HG02678 (cell line): ENCODE measurements at regions not wholly inside any gene's neighbourhood (a gene's known extent, or its start where the extent isn't known, plus 50 kb on each side); places are given as distances from the start of the nearest gene placed in this dataset.
"Not testable (repeated sequence)": the region's sequence is repeated elsewhere in the genome, so short reads cannot be mapped to it uniquely, and the experiment has no call there.

ENCODE experiments used
- ATAC-seq: cut with Tn5 transposase; IDR thresholded peaks from one replicate; pipeline ENCODE4 v1.9.1; 2021; ENCODE audit warnings: mild to moderate bottlenecking, moderate library complexity; ENCODE audit not compliant: unreplicated experiment

DNA sequence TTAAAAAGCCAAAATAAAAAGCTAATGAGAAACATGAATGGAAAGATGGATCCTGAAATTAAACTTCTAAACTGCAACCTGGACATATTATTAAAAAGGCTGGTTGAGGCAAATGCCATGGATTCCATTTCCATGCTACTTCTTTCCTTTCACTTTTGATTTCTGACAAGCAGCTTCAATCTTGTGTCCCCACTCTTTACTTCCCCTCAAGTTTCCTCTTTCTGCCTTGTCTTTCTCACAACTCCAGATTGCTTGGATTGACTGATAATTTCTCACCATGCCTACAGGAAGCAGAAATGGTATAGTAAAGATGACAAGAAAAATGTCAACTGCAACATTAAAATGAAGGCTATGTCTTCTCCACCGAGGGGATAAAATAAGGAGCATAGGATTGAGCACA, 1136.7 kb downstream of the TUSC7 start:
- ATAC-seq: no peak

DNA sequence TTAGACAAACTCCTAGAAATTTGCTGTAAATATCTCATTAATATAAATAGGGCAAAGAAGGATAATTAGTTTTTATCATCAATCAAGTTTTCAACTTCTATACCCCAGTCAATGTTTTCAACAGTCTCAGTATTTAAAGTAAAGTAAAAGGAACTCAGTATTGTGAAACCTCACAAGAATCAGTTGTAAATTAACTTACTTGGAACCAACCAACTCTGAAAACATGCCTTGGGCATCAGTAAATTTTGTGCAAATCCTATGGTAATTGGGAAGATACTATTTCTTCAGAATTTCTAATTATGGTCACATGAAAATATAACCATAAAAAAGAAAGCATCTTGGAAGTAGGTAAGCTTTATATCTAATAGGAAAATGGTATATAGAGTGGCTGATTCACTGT, 1139.0 kb downstream of the TUSC7 start:
- ATAC-seq: no peak

DNA sequence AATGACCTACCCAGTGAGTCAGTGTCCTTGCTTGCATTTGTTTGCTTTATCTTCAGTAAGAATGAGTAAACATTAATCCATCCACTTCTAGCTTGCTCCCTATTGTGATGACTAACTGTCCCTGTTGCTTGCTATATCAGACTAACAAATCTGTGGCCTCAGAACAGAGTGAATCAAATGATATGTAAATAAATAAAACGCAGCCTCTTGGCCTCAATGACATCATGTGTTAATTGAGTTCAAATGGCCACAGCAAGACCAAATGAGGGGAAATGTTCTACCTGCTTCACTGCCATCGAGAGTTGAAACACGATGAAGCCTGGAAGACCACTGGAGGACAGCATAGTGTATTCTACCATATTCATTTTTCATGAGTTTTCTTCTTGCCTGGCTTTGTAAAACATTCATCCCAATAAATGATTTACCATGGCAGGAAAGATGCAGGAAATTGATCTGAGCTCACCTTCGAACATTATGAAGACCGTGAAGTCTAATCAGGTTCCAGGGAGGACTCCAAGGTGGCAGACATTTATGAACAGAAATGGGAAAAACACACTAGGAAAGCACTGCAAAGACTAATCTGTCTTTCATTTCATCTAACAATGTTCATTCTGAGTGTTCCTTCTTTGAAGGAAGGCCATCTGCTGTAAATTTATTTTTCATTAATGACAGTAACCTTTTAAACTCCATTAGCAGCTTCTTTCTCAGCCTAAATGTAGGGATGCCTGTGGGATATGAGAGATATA, 1144.5 kb downstream of the TUSC7 start:
- ATAC-seq: no peak

- ATAC-seq: no peak
Observed at GRCh38 chr3:117856354-117856753, 1146.8 kb downstream of the TUSC7 start.

GRCh38 chr3:117863146-117863545, 1153.6 kb downstream of the TUSC7 start:
- no peak for ATAC-seq

GRCh38 chr3:117865338-117865737, 1155.8 kb downstream of the TUSC7 start:
- no peak for ATAC-seq

GRCh38 chr3:117868766-117869165, 1159.2 kb downstream of the TUSC7 start:
- no peak for ATAC-seq

- no peak for ATAC-seq
Observed at GRCh38 chr3:117871934-117872333, 1162.4 kb downstream of the TUSC7 start.

GRCh38 chr3:117872594-117873248, 1161.9 kb downstream of the IGSF11 start:
- ATAC-seq: not testable (repeated sequence)

- ATAC-seq: no peak
Observed at GRCh38 chr3:117873249-117873600, 1161.4 kb downstream of the IGSF11 start.

DNA sequence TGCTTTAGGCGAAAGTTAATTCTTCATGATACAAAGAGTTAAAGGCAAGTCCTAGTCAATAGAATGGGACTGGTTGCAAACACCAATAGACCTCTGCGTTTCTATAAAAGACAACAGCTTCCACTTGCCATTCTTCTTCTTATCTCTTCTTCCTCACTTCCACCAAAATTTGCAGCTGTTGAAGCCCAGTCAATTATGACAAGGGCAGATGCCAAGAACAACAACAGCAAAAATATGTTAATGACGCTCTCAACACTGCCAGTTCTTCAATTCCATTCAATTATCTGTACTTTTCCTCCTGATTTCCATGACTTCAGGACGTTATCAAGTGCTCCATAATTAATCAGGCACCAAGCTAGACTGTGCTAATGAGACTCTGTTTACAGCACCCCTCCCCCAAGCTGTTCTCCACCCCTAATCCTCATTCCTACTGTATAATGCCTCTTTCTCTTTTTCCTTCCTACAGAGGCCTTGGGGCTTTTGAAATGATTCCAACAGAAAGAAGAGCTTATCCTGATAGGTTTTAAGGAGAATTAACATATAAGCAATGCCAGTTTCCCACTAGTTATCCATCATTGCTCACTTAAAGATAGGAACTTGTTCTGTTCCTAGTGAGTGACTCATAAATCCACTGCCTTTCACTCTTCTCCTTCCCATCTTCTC, 1160.5 kb downstream of the IGSF11 start:
- no peak for ATAC-seq

DNA sequence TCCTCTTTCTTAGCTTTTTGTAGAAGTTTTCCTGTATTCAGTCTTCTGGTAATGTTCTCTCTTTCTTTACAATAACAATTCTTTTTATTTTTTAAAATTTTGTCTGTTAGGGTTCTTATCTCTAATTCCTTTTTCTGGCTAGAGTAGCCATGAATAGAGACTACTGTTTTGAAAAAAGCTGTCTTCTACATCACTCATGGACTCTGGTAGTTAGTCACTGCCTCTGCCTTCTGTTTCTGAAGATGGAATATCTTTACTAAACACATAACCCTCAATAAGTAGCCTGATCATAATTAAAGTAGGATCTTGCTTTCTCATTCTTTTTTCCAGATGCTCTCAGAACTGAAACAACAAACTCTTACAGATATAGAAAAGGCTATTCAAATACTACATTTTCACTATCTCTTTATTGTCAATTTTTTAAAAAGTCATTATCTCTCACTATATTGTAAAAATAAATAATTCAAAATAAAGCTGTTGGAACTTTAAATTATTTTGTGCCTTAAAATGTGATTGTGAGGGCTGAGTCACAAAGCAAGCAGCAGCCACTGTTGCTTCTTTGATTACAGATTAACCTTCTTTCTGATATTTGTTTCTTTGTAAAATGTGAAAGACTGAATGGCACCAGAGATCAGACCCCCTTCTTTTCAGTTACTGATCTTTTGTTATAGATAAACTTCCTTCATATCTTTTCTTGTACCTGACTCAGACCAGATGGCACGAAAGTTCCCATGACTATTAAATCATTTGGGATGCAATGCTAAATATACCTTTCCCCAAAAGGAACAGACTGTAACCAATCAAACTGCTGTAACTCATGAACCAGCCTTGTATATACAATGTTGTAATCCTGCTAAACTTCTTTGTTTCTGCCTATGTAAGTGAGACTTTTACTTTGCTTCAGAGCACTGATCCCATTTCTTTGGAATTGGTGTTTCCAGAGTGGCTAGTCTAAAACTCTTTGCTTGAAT, 1159.5 kb downstream of the IGSF11 start:
- no peak for ATAC-seq

GRCh38 chr3:117875887-117876286, 1158.8 kb downstream of the IGSF11 start:
- no peak for ATAC-seq

DNA sequence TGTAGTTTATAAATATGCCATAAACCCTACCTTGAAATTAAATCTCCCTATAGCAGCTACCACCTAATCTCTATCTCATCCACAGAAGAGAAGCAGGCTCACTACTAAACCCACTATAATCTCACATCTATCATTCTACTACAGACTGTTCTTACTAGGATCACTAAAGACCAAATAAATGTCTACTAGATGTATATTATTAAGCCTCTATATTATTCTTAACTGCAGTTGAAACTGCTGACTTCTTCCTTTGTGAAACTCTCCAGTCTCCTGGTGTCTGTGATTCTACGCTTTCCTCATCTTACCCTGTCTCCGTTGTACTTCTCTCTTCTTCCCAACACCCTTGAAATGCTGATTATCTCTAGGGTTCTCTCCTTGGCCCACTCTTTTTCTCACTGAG, 1154.0 kb downstream of the IGSF11 start:
- no peak for ATAC-seq

GRCh38 chr3:117881210-117881609, 1153.4 kb downstream of the IGSF11 start:
- ATAC-seq: no peak

DNA sequence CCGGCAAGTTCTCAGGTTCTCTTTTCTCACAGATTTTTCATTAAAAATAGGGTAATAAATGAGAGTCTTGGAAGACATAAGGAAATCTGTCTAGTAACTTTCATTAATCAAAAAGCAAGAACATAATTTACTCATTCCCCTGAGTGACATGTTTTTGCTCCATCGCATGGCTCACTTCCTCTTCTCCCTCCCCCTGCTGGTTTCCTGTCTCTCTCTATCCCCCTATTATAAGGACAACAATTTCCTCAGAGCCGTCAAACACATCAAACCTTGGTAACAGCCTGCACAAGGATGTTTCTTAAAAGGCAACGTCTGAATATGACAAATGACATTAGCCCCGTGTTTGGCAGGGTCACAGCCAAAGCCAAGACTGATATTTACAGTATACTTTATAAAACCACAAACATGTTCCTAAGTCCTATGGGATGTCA, 1149.6 kb downstream of the IGSF11 start:
- ATAC-seq: no peak

DNA sequence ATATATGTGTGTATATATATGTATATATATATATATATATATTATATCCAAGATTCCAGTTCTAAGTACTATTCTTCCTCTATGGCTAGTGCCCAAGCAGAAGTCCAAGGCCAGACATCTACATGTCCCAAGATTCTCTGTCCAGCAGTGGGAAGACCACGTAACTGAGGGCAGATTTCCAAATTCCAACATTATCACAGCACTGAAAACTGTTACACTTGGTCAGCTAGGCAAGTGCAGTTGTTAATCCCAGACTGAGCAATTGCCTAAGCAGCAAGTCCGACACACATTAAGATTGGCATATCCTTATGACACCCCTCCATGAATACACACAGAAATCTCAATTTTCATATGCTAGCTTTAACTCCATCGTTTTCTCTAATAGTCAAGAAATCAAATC, 1148.5 kb downstream of the IGSF11 start:
- ATAC-seq: no peak

- no peak for ATAC-seq
Observed at GRCh38 chr3:117887031-117887430, 1147.6 kb downstream of the IGSF11 start.

GRCh38 chr3:117887901-117888300, 1146.7 kb downstream of the IGSF11 start:
- no peak for ATAC-seq

- ATAC-seq: no peak
Observed at GRCh38 chr3:117892431-117892841, 1142.2 kb downstream of the IGSF11 start.

- ATAC-seq: no peak
Observed at GRCh38 chr3:117893001-117893400, 1141.6 kb downstream of the IGSF11 start.
